Gastroesophageal sphincter (tissue), 3 donors: ENCODE measurements at regions not wholly inside any gene's neighbourhood (a gene's known extent, or its start where the extent isn't known, plus 50 kb on each side); places are given as distances from the start of the nearest gene placed in this dataset.

ENCODE experiments used
- POLR2A ChIP-seq, 2 donors: fragments of 450-650 bp; IDR thresholded peaks; one replicate each; pipeline ENCODE4 v1.6.1; 2017; ENCODE audit warnings: antibody characterized with exemption in 2 of 2, mild to moderate bottlenecking in 2 of 2, moderate library complexity in 1 of 2
- TF ChIP-seq, protein P1 (sequence below), 4 experiments: fragments of 200-600 bp in 2 of 4; fragments of 450-650 bp in 2 of 4; sonication (generic) in 1 of 4; IDR thresholded peaks; one replicate each; pipeline ENCODE4 v1.5.1; 2017 to 2019; ENCODE audit warnings: antibody characterized with exemption in 4 of 4, mild to moderate bottlenecking in 2 of 4, moderate library complexity in 2 of 4

DNA sequence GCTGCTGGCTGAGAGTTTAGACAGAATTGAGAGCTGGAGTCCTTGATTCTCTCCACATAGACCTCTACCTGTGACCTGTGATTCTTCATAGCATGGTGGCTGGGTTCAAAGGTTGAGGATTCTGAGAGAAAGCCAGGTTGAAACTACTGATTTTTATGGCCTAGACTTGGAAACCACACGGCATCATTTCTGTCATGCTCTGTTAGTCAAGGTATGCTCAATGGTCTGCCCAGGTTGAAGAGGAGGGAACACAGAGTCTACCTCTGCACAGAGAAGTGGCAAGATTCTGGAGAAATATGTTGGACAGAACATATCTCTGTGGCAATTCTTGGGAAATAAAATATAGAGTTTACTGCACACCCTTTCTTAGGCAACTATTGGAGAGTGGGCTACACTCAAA is 57.2 kb upstream of the CXorf66 start:
- TF ChIP-seq, protein P1, sequence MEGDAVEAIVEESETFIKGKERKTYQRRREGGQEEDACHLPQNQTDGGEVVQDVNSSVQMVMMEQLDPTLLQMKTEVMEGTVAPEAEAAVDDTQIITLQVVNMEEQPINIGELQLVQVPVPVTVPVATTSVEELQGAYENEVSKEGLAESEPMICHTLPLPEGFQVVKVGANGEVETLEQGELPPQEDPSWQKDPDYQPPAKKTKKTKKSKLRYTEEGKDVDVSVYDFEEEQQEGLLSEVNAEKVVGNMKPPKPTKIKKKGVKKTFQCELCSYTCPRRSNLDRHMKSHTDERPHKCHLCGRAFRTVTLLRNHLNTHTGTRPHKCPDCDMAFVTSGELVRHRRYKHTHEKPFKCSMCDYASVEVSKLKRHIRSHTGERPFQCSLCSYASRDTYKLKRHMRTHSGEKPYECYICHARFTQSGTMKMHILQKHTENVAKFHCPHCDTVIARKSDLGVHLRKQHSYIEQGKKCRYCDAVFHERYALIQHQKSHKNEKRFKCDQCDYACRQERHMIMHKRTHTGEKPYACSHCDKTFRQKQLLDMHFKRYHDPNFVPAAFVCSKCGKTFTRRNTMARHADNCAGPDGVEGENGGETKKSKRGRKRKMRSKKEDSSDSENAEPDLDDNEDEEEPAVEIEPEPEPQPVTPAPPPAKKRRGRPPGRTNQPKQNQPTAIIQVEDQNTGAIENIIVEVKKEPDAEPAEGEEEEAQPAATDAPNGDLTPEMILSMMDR (IDR thresholded peaks at IDR 0.05): no peak
- TF ChIP-seq POLR2A (IDR thresholded peaks at IDR 0.05): no peak
